H1 (cell line): ENCODE measurements at regions not wholly inside any gene's neighbourhood (a gene's known extent, or its start where the extent isn't known, plus 50 kb on each side); places are given as distances from the start of the nearest gene placed in this dataset.

ENCODE experiments used
- CBX5 ChIP-seq: fragments of 300-800, 300-1000 bp; sonication (generic); IDR thresholded peaks from 2 replicates; pipeline ENCODE4 v1.7.1; 2016; ENCODE audit warnings: antibody characterized with exemption, low read length, low read depth
- CBX8 ChIP-seq: fragments of 300-800, 300-1000 bp; sonication (generic); IDR thresholded peaks from 2 replicates; pipeline ENCODE4 v1.7.1; 2016; ENCODE audit warnings: low read depth, low read length, borderline replicate concordance
- CTBP2 ChIP-seq: IDR thresholded peaks from 2 replicates; pipeline ENCODE4 v1.7.0; 2011; ENCODE audit warnings: borderline replicate concordance, mild to moderate bottlenecking, moderate library complexity, mixed read lengths, low read length; ENCODE audit not compliant: insufficient read depth, insufficient read length
- RBBP5 ChIP-seq: IDR thresholded peaks from 2 replicates; pipeline ENCODE4 v1.7.1; 2012; ENCODE audit warnings: low read depth, mild to moderate bottlenecking, inconsistent platforms, low read length, moderate library complexity, borderline replicate concordance
- SAP30 ChIP-seq: fragments of 300-600 bp; sonication (generic); IDR thresholded peaks from 2 replicates; pipeline ENCODE4 v1.7.1; 2012; ENCODE audit warnings: low read length, moderate library complexity, mild to moderate bottlenecking, inconsistent platforms; ENCODE audit not compliant: insufficient read depth, insufficient replicate concordance
- SP2 ChIP-seq: IDR thresholded peaks from 2 replicates; pipeline ENCODE4 v1.6.1; 2012; ENCODE audit warnings: mild to moderate bottlenecking, low read length, inconsistent platforms

DNA sequence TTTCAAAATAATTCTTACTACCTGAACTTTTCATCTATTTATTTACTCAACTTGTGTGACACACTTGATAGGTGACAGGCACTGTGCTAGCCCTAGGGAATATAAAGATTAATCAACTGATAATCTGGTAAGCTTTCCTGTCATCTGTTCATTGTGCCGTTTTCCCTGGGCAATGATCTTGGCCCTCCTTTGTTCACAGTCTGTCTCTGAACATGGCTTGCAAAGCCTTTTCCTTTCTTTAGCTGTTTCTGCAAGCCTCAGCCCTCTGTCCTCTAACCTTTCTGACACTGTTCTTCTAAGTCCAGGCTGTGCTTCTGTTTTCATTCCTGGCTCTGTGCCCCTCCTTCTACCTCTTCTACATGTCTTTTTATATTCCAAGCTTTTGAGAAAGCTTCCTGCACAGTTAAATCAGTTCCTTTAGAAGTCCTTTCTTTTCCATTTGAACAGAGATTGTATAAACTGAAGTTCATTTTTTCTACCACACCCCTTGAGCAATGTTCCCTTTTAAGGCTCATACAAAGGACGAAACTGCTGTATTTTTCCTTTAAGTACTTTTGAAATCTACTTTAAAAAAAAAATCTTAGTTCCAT is 803.0 kb upstream of the ZNF608 start (continued):
- TF ChIP-seq CBX5 = no peak
- no peak for TF ChIP-seq RBBP5
- TF ChIP-seq CBX8 = no peak
- TF ChIP-seq CTBP2 = no peak
- no peak for TF ChIP-seq SAP30
- TF ChIP-seq SP2 = no peak
- TF ChIP-seq, all 59 proteins: peak for 0
